Esophagus muscularis mucosa (tissue), 4 donors: ENCODE measurements at regions not wholly inside any gene's neighbourhood (a gene's known extent, or its start where the extent isn't known, plus 50 kb on each side); places are given as distances from the start of the nearest gene placed in this dataset.

ENCODE experiments used
- DNase-seq: peaks from one replicate; pipeline ENCODE4 v3.0.0-alpha.2; 2017; ENCODE audit errors: extremely low spot score
- H3K27ac ChIP-seq, 4 donors: fragments of 200-600 bp; sonication (generic); replicated peaks in 1 of 4; 1 replicate in 3 of 4; 2 replicates in 1 of 4; pipeline ENCODE4 v1.5.1; 2016 to 2019; ENCODE audit warnings: mild to moderate bottlenecking in 1 of 4
- H3K27me3 ChIP-seq, 4 donors: fragments of 200-600 bp; sonication (generic); one replicate each; pipeline versions ENCODE4 v1.5.1 to v1.6.0; 2016 to 2019
- H3K36me3 ChIP-seq, 4 donors: fragments of 200-600 bp; sonication (generic); one replicate each; pipeline ENCODE4 v1.5.1; 2016 to 2019
- H3K4me1 ChIP-seq, 4 donors: fragments of 200-600 bp; sonication (generic); one replicate each; pipeline ENCODE4 v1.5.1; 2016 to 2019
- H3K4me3 ChIP-seq, 4 donors: fragments of 200-600 bp; sonication (generic); 1 replicate in 2 of 4; 2 replicates in 2 of 4; pipeline ENCODE4 v1.5.1; 2016 to 2019; ENCODE audit warnings: mild to moderate bottlenecking in 4 of 4, moderate library complexity in 1 of 4
- H3K9me3 ChIP-seq, 4 donors: fragments of 200-600 bp; sonication (generic); 1 replicate in 3 of 4; 2 replicates in 1 of 4; pipeline ENCODE4 v1.5.1; 2016 to 2019
- EP300 ChIP-seq: sonication (generic); formaldehyde crosslinking; IDR thresholded peaks from one replicate; pipeline ENCODE4 v1.6.1; 2017; ENCODE audit warnings: antibody characterized with exemption
- POLR2A ChIP-seq: fragments of 450-650 bp; IDR thresholded peaks from one replicate; pipeline ENCODE4 v1.6.1; 2017; ENCODE audit warnings: antibody characterized with exemption, moderate library complexity, mild to moderate bottlenecking, low read depth
- POLR2AphosphoS5 ChIP-seq, 2 donors: sonication (generic); formaldehyde crosslinking; IDR thresholded peaks; one replicate each; pipeline ENCODE4 v1.6.1; 2017; ENCODE audit warnings: antibody characterized with exemption in 2 of 2
- WGBS: methylation state at CpG from one replicate; pipeline ENCODE4 v1.1.5; 2018; 5-methylcytosine and 5-hydroxymethylcytosine counted together
- intact Hi-C: fragments of 100-400 bp; cut with DNase I; formaldehyde crosslinking; loops from one replicate; pipeline ENCODE4 v1.15.1; 2023
- TF ChIP-seq, protein P1 (sequence below), 3 experiments: fragments of 200-600 bp in 2 of 3; fragments of 450-650 bp in 1 of 3; sonication (generic) in 2 of 3; IDR thresholded peaks; one replicate each; pipeline ENCODE4 v1.5.1; 2017 to 2019; ENCODE audit warnings: antibody characterized with exemption in 3 of 3, mild to moderate bottlenecking in 2 of 3, moderate library complexity in 1 of 3

DNA sequence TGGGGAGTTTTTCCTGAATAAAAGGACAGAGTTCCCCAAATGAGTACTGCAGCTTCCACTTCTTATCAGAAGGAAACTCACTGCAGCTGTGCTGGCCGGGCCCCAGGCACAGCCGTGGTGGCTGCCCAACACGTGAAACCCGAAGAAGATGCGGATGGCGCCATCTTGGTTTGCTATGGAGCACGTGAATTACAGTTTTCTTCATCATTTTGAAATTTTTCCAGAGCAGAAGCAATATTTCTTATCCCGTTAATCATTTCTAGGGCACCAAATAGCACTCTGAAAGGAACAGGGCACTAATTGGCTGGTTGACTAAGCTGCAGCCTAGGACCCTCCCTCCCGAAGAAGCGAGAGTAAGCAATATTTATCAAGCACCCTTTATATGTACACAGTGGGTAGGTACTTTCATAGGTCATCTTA lies 63.2 kb upstream of the EPS8L3 start:
- Histone ChIP-seq H3K27ac (no peak overlapping the region), H3K27me3 (no peaks in the 10 kb centered on the region), H3K4me1 (peaks cover 25 to 44% (median 30%) of the 10 kb centered on the region in 4 donors), H3K9me3 (no peaks in the 10 kb centered on the region), H3K4me3 (no peak overlapping the region), H3K36me3 (no peaks in the 10 kb centered on the region)
- no peak for DNase-seq
- TF ChIP-seq EP300 (no peak), POLR2AphosphoS5 (IDR thresholded peaks at IDR 0.05) (no peak), POLR2A (no peak)
- TF ChIP-seq, protein P1, sequence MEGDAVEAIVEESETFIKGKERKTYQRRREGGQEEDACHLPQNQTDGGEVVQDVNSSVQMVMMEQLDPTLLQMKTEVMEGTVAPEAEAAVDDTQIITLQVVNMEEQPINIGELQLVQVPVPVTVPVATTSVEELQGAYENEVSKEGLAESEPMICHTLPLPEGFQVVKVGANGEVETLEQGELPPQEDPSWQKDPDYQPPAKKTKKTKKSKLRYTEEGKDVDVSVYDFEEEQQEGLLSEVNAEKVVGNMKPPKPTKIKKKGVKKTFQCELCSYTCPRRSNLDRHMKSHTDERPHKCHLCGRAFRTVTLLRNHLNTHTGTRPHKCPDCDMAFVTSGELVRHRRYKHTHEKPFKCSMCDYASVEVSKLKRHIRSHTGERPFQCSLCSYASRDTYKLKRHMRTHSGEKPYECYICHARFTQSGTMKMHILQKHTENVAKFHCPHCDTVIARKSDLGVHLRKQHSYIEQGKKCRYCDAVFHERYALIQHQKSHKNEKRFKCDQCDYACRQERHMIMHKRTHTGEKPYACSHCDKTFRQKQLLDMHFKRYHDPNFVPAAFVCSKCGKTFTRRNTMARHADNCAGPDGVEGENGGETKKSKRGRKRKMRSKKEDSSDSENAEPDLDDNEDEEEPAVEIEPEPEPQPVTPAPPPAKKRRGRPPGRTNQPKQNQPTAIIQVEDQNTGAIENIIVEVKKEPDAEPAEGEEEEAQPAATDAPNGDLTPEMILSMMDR (IDR thresholded peaks at IDR 0.05) = no peak
- intact Hi-C loops = no loop called here
- 80% methylated on average over 9 of the region's 10 CpGs for WGBS

GRCh38 chr1:109826446-109826845 lies 62.7 kb upstream of the EPS8L3 start:
- Histone ChIP-seq H3K36me3 (no peaks in the 10 kb centered on the region), H3K27ac (no peak overlapping the region), H3K4me1 (peaks cover 30 to 49% (median 35%) of the 10 kb centered on the region in 4 donors), H3K9me3 (no peaks in the 10 kb centered on the region), H3K27me3 (no peaks in the 10 kb centered on the region), H3K4me3 (no peak overlapping the region)
- DNase-seq = no peak
- TF ChIP-seq POLR2A = no peak
- TF ChIP-seq POLR2AphosphoS5 (IDR thresholded peaks at IDR 0.05) = no peak
- TF ChIP-seq, protein P1 (IDR thresholded peaks at IDR 0.05) = no peak
- no peak for TF ChIP-seq EP300
- intact Hi-C loops = no loop called here

DNA sequence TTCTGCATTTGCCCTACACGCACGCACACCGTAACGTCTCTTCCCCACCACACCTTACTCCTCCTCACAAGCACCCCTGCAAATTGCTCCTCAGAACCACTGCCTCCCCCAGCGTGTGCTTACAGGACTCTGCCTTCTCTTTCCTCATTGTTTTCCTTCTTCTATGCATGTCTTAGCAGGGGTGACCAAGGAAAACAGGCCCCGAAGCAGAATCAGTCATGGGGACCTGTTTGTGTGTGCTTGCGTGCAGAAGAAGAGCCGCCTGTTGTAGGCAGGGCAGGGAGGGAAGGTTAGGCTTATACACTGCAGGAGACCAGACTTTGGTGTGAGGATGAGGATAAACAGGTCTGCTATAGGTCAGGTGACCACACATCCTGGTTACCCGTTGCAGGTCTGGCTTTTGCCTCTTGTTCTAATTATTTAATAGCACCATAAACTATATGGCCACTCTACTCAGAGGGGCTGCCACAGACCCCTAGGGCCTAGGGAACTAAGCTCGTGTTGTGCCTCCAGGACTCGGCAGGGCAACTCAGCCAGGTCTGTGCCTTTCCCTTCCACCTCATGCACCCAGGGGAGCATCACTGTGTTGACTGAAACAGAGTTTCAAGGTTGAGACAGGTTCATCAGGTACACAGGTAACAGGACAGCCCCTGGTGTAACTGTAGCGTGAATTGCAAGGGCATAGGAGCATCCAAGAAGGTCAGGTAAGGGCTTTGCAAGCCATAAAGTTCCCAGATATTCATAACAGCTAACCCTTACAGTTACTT lies 60.8 kb upstream of the EPS8L3 start:
- no peak overlapping the region for H3K4me3 ChIP-seq
- 78% methylated on average over 12 of the region's 12 CpGs for WGBS
- TF ChIP-seq, protein P1 (IDR thresholded peaks at IDR 0.05) = no peak
- TF ChIP-seq POLR2A (no peak), POLR2AphosphoS5 (IDR thresholded peaks at IDR 0.05) (no peak), EP300 (no peak)
- H3K27me3 ChIP-seq = no peaks in the 10 kb centered on the region
- intact Hi-C loops = no loop called here
- peaks cover 36 to 54% (median 38%) of the 10 kb centered on the region in 4 donors for H3K4me1 ChIP-seq
- H3K36me3 ChIP-seq = no peaks in the 10 kb centered on the region
- no peaks in the 10 kb centered on the region for H3K9me3 ChIP-seq
- peak; percentile 86 for DNase-seq
- H3K27ac ChIP-seq = peak overlapping the region; percentile 40 to 55 (median 46)

DNA sequence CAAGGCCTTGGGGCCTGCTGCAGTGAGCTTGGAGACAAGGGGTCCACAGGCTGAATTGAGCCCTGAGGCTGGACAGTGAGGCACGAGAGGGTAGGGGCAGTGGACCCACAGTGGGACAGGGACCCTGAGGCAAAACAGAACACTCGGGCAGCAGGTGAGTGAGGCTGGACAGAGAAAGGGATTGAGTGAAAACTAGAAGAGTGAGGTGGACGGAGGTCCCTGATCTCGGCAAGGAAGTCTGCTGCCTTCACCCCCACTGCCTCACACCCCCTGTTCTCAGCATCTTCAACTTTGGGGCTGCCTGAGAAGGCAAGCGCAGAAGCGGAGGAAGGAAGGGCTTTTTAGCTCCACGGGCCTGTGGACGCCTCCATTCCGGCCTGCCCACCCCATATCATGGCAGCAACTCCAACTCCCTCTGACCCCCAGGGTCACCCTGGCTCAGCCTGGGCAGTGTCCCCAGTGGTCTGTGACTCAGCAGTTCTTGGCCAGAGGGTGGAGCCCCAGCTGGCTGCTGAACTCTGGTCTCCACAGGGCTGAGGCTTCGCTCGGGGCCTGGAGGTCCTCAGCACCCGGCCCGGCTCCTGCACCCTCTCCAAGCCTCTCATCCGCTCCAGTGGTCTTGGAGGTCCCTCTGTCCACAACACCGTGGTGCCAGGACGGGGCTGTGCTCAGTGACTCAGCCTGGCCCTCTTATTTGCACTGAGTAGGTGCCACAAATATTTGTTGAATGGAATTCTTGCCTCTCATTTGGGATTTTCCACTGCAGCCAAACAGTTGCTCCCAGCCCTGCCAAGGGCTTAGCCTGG lies 60.0 kb upstream of the EPS8L3 start:
- peak overlapping the region; percentile 40 to 55 (median 46) for H3K27ac ChIP-seq
- no peak for TF ChIP-seq EP300
- no peak for TF ChIP-seq POLR2A
- no peaks in the 10 kb centered on the region for H3K36me3 ChIP-seq
- H3K4me3 ChIP-seq = no peak overlapping the region
- intact Hi-C loops = no loop called here
- DNase-seq = peak; percentile 91
- 85% methylated on average over 14 of the region's 16 CpGs for WGBS
- H3K9me3 ChIP-seq = no peaks in the 10 kb centered on the region
- no peaks in the 10 kb centered on the region for H3K27me3 ChIP-seq
- peaks cover 40 to 51% (median 42%) of the 10 kb centered on the region in 4 donors for H3K4me1 ChIP-seq

- intact Hi-C loops = no loop called here
- no peaks in the 10 kb centered on the region for H3K9me3 ChIP-seq
- no peaks in the 10 kb centered on the region for H3K27me3 ChIP-seq
- peaks cover 47 to 54% (median 49%) of the 10 kb centered on the region in 4 donors for H3K4me1 ChIP-seq
- WGBS = 81% methylated on average over 6 of the region's 6 CpGs
- H3K27ac ChIP-seq = peak overlapping the region; percentile 40 to 55 (median 46)
- TF ChIP-seq POLR2AphosphoS5 (IDR thresholded peaks at IDR 0.05) (no peak), POLR2A (no peak), EP300 (no peak)
- TF ChIP-seq, protein P1 (IDR thresholded peaks at IDR 0.05) = no peak
- H3K36me3 ChIP-seq = no peaks in the 10 kb centered on the region
- DNase-seq = no peak
- H3K4me3 ChIP-seq = no peak overlapping the region
These were observed 59.2 kb upstream of the EPS8L3 start for GRCh38 chr1:109822749-109823542.
